A673 (cell line): ENCODE measurements at regions not wholly inside any gene's neighbourhood (a gene's known extent, or its start where the extent isn't known, plus 50 kb on each side); places are given as distances from the start of the nearest gene placed in this dataset.

ENCODE experiments used
- BruUV-seq: library from RNA; stranded (reverse); fragments of 400-500 nt; replicated peaks from 2 replicates; lab custom pipeline; 2021; lab: Mats Ljungman, UMichigan
- CTCF ChIA-PET: fragments of 300-600 bp; sonication (Branson Sonifier 250); formaldehyde crosslinking; loops from one replicate; lab custom pipeline; 2022; ENCODE audit warnings: antibody characterized with exemption; lab: Charles Lee
- POLR2A ChIA-PET: fragments of 300-600 bp; sonication (Branson Sonifier 250); formaldehyde crosslinking; loops from one replicate; lab custom pipeline; 2022; ENCODE audit warnings: antibody characterized with exemption; ENCODE audit not compliant: low non-redundant PET; lab: Charles Lee
- DNase-seq: peaks from one replicate; pipeline ENCODE4 v3.0.0-alpha.2; 2015; ENCODE audit warnings: low spot score
- H3K27ac ChIP-seq: fragments of 200-600 bp; sonication (generic); 2 replicates; pipeline ENCODE4 v1.5.1; 2016; ENCODE audit warnings: mixed run types, low read depth, mild to moderate bottlenecking, mixed read lengths, antibody characterized with exemption, low read length; ENCODE audit not compliant: poor library complexity, severe bottlenecking
- H3K27me3 ChIP-seq: fragments of 200-600 bp; sonication (generic); replicated peaks from 2 replicates; pipeline ENCODE4 v1.6.1; 2017; ENCODE audit warnings: mixed run types, low read depth, mild to moderate bottlenecking, mixed read lengths, antibody characterized with exemption, low read length; ENCODE audit not compliant: insufficient read depth, poor library complexity
- H3K36me3 ChIP-seq: fragments of 200-600 bp; sonication (generic); 2 replicates; pipeline ENCODE4 v1.6.1; 2016; ENCODE audit warnings: mixed run types, mild to moderate bottlenecking, mixed read lengths, antibody characterized with exemption, low read length; ENCODE audit not compliant: insufficient read depth, poor library complexity, severe bottlenecking
- H3K4me1 ChIP-seq: fragments of 200-600 bp; sonication (generic); 2 replicates; pipeline ENCODE4 v1.6.1; 2017; ENCODE audit warnings: mixed run types, mild to moderate bottlenecking, mixed read lengths, antibody characterized with exemption, low read length; ENCODE audit not compliant: insufficient read depth, poor library complexity, severe bottlenecking
- H3K4me3 ChIP-seq: fragments of 200-600 bp; sonication (generic); 2 replicates; pipeline ENCODE4 v1.5.1; 2016; ENCODE audit warnings: low read depth, mixed run types, mild to moderate bottlenecking, mixed read lengths, low read length; ENCODE audit not compliant: poor library complexity, severe bottlenecking
- H3K9me3 ChIP-seq: fragments of 200-600 bp; sonication (generic); 2 replicates; pipeline ENCODE4 v1.6.1; 2016; ENCODE audit warnings: mixed run types, low read depth, mild to moderate bottlenecking, mixed read lengths, antibody characterized with exemption, low read length; ENCODE audit not compliant: poor library complexity, severe bottlenecking
- CTCF ChIP-seq: fragments of 300-800, 200-600 bp; sonication (generic); conservative IDR thresholded peaks from 2 replicates; pipeline ENCODE4 v1.5.1; 2017; ENCODE audit warnings: low read depth, mild to moderate bottlenecking, antibody characterized with exemption, low read length, moderate library complexity, mixed read lengths
- EZH2 ChIP-seq: fragments of 200-600 bp; sonication (generic); IDR thresholded peaks from 2 replicates; pipeline ENCODE4 v1.6.1; 2017; ENCODE audit warnings: borderline replicate concordance, low read depth, mild to moderate bottlenecking, mixed read lengths, antibody characterized with exemption, low read length; ENCODE audit not compliant: poor library complexity, severe bottlenecking
- intact Hi-C: fragments of 100-400 bp; cut with micrococcal nuclease; formaldehyde crosslinking; loops from one replicate; pipeline ENCODE4 v1.10.0; 2022; ENCODE audit not compliant: unreplicated experiment

- Histone ChIP-seq H3K9me3 (no peaks in the 10 kb centered on the region), H3K27me3 (no peaks in the 10 kb centered on the region), H3K4me3 (no peak overlapping the region), H3K4me1 (no peaks in the 10 kb centered on the region), H3K27ac (no peak overlapping the region), H3K36me3 (no peaks in the 10 kb centered on the region)
- peak; percentile 83 for DNase-seq
- ChIA-PET POLR2A (no interaction called here), CTCF (no interaction called here)
- no TSS peak for BruUV-seq
- TF ChIP-seq CTCF (peak; percentile 97), EZH2 (no peak)
- intact Hi-C loops: loop anchor here (1.0 to 10.0 kb wide), 3 partner anchors 156 to 948 kb away; no protein-coding TSS in a partner anchor
These were observed 57.7 kb upstream of the DRD2 start for GRCh38 chr11:113532697-113533424.

- Histone ChIP-seq H3K27me3 (no peaks in the 10 kb centered on the region), H3K4me1 (no peaks in the 10 kb centered on the region), H3K9me3 (no peaks in the 10 kb centered on the region), H3K27ac (no peak overlapping the region), H3K36me3 (no peaks in the 10 kb centered on the region), H3K4me3 (no peak overlapping the region)
- ChIA-PET CTCF (no interaction called here), POLR2A (no interaction called here)
- no peak for DNase-seq
- BruUV-seq: no TSS peak
- TF ChIP-seq EZH2: no peak
- TF ChIP-seq CTCF: no peak
- intact Hi-C loops: loop anchor here (1.0 to 10.0 kb wide), 3 partner anchors 155 to 947 kb away; no protein-coding TSS in a partner anchor
These were observed 56.6 kb upstream of the DRD2 start for GRCh38 chr11:113531575-113532451.

- H3K4me1 ChIP-seq: no peaks in the 10 kb centered on the region
- no peak overlapping the region for H3K4me3 ChIP-seq
- H3K9me3 ChIP-seq: no peaks in the 10 kb centered on the region
- intact Hi-C loops: loop anchor here (5.0 to 10.0 kb wide), 2 partner anchors 154 to 946 kb away; no protein-coding TSS in a partner anchor
- no peak for DNase-seq
- no peak overlapping the region for H3K27ac ChIP-seq
- ChIA-PET POLR2A (no interaction called here), CTCF (no interaction called here)
- H3K36me3 ChIP-seq: no peaks in the 10 kb centered on the region
- no TSS peak for BruUV-seq
- TF ChIP-seq EZH2: no peak
- TF ChIP-seq CTCF: no peak
- no peaks in the 10 kb centered on the region for H3K27me3 ChIP-seq
These were observed 55.9 kb upstream of the DRD2 start for GRCh38 chr11:113531083-113531482.
